ENCODE measurements at regions not wholly inside any gene's neighbourhood (a gene's known extent, or its start where the extent isn't known, plus 50 kb on each side); places are given as distances from the start of the nearest gene placed in this dataset.

GRCh38 chr20:52261792-52262191 is 70.2 kb upstream of the ZFP64 start:
- no peaks in the 10 kb centered on the region for H3K79me2 ChIP-seq (ENCODE audit: low read length)
- no peaks in the 10 kb centered on the region for H3F3A ChIP-seq (ENCODE audit: low read length, unreplicated experiment)
- no peak overlapping the region for H2AFZ ChIP-seq (ENCODE audit: low read length)
- peaks cover 61% of the 10 kb centered on the region for H3K27me3 ChIP-seq (ENCODE audit: low read length)
- H3K36me3 ChIP-seq (ENCODE audit: low read depth, low read length) = no peaks in the 10 kb centered on the region
- no peaks in the 10 kb centered on the region for H3K9me3 ChIP-seq (ENCODE audit: low read length)
- 0 out of 2 replicates have a peak, but pooled peaks cover 4% of the 10 kb centered on the region for H3K9me2 ChIP-seq (replicated peaks; ENCODE audit: low read length)
- no peak overlapping the region for H3K4me3 ChIP-seq (ENCODE audit: low read length)
- intact Hi-C loops (cut with micrococcal nuclease) = no loop called here
- ChIA-PET CTCF (no interaction called here), POLR2A (ENCODE audit: unreplicated experiment) (no interaction called here)
- no peak for TF ChIP-seq CTCF (conservative IDR thresholded peaks at IDR 0.05; ENCODE audit: low read depth, low read length)
- no peak for TF ChIP-seq EZH2phosphoT487 (IDR thresholded peaks at IDR 0.05; ENCODE audit: borderline replicate concordance, low read length)
- no peak for TF ChIP-seq EZH2 (IDR thresholded peaks at IDR 0.05; ENCODE audit: low read length, unreplicated experiment)
- H3K27ac ChIP-seq (ENCODE audit: low read length) = no peak overlapping the region
- H4K20me1 ChIP-seq (ENCODE audit: low read length) = no peaks in the 10 kb centered on the region
- H3K4me1 ChIP-seq (ENCODE audit: insufficient read depth, low read length) = no peaks in the 10 kb centered on the region
- no TSS peak for BruUV-seq (replicated peaks)
- DNase-seq (no peak), ATAC-seq (no peak)
- H3K4me2 ChIP-seq (ENCODE audit: low read length) = no peak overlapping the region
- no peak overlapping the region for H3K9ac ChIP-seq (ENCODE audit: low read length)

- no peaks in the 10 kb centered on the region for H3K79me2 ChIP-seq (ENCODE audit: low read length)
- H3F3A ChIP-seq (ENCODE audit: low read length, unreplicated experiment) = no peaks in the 10 kb centered on the region
- H3K4me1 ChIP-seq (ENCODE audit: insufficient read depth, low read length) = no peaks in the 10 kb centered on the region
- peaks cover 62% of the 10 kb centered on the region for H3K27me3 ChIP-seq (ENCODE audit: low read length)
- TF ChIP-seq CTCF (conservative IDR thresholded peaks at IDR 0.05; ENCODE audit: low read depth, low read length) = no peak
- TF ChIP-seq EZH2phosphoT487 (IDR thresholded peaks at IDR 0.05; ENCODE audit: borderline replicate concordance, low read length) = no peak
- TF ChIP-seq EZH2 (IDR thresholded peaks at IDR 0.05; ENCODE audit: low read length, unreplicated experiment) = no peak
- no peak overlapping the region for H3K4me3 ChIP-seq (ENCODE audit: low read length)
- no TSS peak for BruUV-seq (replicated peaks)
- no peaks in the 10 kb centered on the region for H3K36me3 ChIP-seq (ENCODE audit: low read depth, low read length)
- H3K9me3 ChIP-seq (ENCODE audit: low read length) = no peaks in the 10 kb centered on the region
- no peak for ATAC-seq
- ChIA-PET CTCF (no interaction called here), POLR2A (ENCODE audit: unreplicated experiment) (no interaction called here)
- intact Hi-C loops (cut with micrococcal nuclease) = no loop called here
- no peak overlapping the region for H3K9ac ChIP-seq (ENCODE audit: low read length)
- no peak overlapping the region for H2AFZ ChIP-seq (ENCODE audit: low read length)
- no peak overlapping the region for H3K4me2 ChIP-seq (ENCODE audit: low read length)
- H4K20me1 ChIP-seq (ENCODE audit: low read length) = no peaks in the 10 kb centered on the region
- DNase-seq = no peak
- H3K9me2 ChIP-seq (replicated peaks; ENCODE audit: low read length) = 0 out of 2 replicates have a peak, but pooled peaks cover 4% of the 10 kb centered on the region
- H3K27ac ChIP-seq (ENCODE audit: low read length) = no peak overlapping the region
These were observed 67.7 kb upstream of the ZFP64 start for GRCh38 chr20:52259295-52259694.

GRCh38 chr20:52256454-52256853 is 64.9 kb upstream of the ZFP64 start:
- Histone ChIP-seq H3K79me2 (ENCODE audit: low read length) (no peaks in the 10 kb centered on the region), H3K4me3 (ENCODE audit: low read length) (no peak overlapping the region), H2AFZ (ENCODE audit: low read length) (no peak overlapping the region), H3K9me3 (ENCODE audit: low read length) (no peaks in the 10 kb centered on the region), H3K27ac (ENCODE audit: low read length) (no peak overlapping the region), H4K20me1 (ENCODE audit: low read length) (no peaks in the 10 kb centered on the region), H3K9ac (ENCODE audit: low read length) (no peak overlapping the region), H3K9me2 (replicated peaks; ENCODE audit: low read length) (no peaks in the 10 kb centered on the region), H3K36me3 (ENCODE audit: low read depth, low read length) (no peaks in the 10 kb centered on the region), H3F3A (ENCODE audit: low read length, unreplicated experiment) (no peaks in the 10 kb centered on the region), H3K27me3 (ENCODE audit: low read length) (peaks cover 72% of the 10 kb centered on the region), H3K4me1 (ENCODE audit: insufficient read depth, low read length) (no peaks in the 10 kb centered on the region), H3K4me2 (ENCODE audit: low read length) (no peak overlapping the region)
- CTCF ChIA-PET = no interaction called here
- DNase-seq (no peak), ATAC-seq (no peak)
- BruUV-seq (replicated peaks) = no TSS peak
- POLR2A ChIA-PET (ENCODE audit: unreplicated experiment) = no interaction called here
- TF ChIP-seq CTCF (conservative IDR thresholded peaks at IDR 0.05; ENCODE audit: low read depth, low read length) (peak; percentile 17; the same call in 1 of the 2 replicates), EZH2phosphoT487 (IDR thresholded peaks at IDR 0.05; ENCODE audit: borderline replicate concordance, low read length) (no peak)
- intact Hi-C loops (cut with micrococcal nuclease) = no loop called here
